GM12864 (cell line): ENCODE measurements at regions not wholly inside any gene's neighbourhood (a gene's known extent, or its start where the extent isn't known, plus 50 kb on each side); places are given as distances from the start of the nearest gene placed in this dataset.
A peak's percentile ranks its signal among the peaks of the same experiment; 100 is the strongest.

ENCODE experiments used
- DNase-seq: peaks from one replicate; pipeline ENCODE4 v3.0.0-alpha.2; 2011; ENCODE audit warnings: low read depth
- H3K4me3 ChIP-seq: 2 replicates; pipeline ENCODE4 v1.5.1; 2011; ENCODE audit warnings: mild to moderate bottlenecking, low read depth, low read length, control low read depth
- TF ChIP-seq, protein P1 (sequence below): IDR thresholded peaks from 2 replicates; pipeline ENCODE4 v1.5.1; 2011; ENCODE audit warnings: low read depth, mild to moderate bottlenecking, moderate library complexity, low read length, control low read depth, inconsistent platforms; ENCODE audit errors: missing control alignments

- TF ChIP-seq, protein P1, sequence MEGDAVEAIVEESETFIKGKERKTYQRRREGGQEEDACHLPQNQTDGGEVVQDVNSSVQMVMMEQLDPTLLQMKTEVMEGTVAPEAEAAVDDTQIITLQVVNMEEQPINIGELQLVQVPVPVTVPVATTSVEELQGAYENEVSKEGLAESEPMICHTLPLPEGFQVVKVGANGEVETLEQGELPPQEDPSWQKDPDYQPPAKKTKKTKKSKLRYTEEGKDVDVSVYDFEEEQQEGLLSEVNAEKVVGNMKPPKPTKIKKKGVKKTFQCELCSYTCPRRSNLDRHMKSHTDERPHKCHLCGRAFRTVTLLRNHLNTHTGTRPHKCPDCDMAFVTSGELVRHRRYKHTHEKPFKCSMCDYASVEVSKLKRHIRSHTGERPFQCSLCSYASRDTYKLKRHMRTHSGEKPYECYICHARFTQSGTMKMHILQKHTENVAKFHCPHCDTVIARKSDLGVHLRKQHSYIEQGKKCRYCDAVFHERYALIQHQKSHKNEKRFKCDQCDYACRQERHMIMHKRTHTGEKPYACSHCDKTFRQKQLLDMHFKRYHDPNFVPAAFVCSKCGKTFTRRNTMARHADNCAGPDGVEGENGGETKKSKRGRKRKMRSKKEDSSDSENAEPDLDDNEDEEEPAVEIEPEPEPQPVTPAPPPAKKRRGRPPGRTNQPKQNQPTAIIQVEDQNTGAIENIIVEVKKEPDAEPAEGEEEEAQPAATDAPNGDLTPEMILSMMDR, result no peak
These were observed 512.6 kb upstream of the NAALADL2 start for GRCh38 chr3:174346571-174346970.

DNA sequence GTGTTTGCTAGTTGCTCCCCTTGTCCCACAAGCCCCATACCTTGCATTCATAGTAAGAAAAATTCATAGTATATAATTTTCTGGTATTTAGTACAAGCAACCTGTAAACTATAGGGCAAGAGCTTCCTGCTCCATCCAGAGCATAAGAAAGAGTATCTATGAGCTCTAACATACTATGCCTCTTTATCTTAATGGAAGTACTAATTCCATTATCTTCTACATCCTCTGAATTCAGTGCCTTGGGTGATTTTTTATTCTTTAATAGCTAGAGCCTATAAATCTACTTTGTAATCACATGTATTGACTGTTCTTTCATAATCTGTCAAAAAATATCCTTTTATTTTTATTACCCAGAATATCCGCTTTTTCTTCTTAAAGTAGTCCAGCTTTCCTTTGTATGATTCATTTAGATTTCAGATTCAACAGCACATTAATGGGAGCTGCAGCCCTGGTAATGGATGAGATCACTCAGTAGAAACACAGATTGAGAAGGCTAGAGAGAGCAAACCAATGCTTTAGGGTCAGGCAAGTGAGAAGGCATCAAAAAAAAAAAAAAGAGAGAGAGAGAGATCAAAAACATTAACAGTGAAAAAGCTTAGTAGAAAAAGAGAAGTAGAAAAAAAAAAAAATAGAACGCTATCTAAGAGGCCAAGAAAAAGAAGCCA is 511.5 kb upstream of the NAALADL2 start:
- TF ChIP-seq, protein P1, result no peak
- no peak for DNase-seq
- H3K4me3 ChIP-seq, result no peak overlapping the region

More at GRCh38 chr3:174346571-174346970, 512.6 kb upstream of the NAALADL2 start:
- no peak overlapping the region for H3K4me3 ChIP-seq
- no peak for DNase-seq

DNA sequence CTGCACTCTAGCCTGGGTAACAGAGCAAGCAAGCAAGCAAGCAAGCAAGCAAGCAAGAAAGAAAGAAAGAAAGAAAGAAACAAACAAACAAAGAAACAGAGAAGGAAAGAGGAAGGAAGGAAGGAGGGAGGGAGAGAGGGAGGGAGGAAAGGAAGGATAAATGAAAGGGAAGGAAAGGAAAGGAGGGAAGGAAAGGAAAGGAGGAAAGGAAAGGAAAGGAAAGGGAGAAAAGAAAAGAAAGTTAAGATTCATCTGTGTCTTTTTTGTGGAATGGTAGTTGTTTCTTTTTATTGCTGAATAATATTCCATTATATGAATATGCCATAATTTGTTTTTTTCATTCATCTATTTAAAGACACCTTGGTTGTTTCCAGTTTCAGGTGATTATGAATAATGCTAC is 506.9 kb upstream of the NAALADL2 start:
- H3K4me3 ChIP-seq, result no peak overlapping the region
- DNase-seq, result no peak
- TF ChIP-seq, protein P1, result no peak

DNA sequence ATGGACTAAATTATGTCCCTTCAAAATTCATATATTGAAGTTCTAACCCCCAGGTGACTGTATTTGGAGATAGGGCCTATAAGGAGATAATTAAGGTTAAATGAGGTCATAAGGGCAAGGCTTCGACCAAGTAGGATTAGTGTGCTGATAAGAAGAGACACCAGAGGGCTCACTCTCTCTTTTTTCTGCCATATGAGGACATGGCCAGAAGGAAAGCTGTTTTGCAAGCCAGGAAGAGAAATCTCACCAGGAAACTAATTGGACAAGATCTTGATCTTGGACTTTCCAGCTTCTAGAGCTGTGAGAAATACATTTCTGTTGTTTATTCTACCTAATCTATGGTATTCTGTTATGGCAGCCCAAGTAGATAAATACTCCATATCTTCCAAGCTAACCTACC is 503.6 kb upstream of the NAALADL2 start:
- no peak overlapping the region for H3K4me3 ChIP-seq
- DNase-seq, result no peak
- TF ChIP-seq, protein P1, result peak; percentile 24

GRCh38 chr3:174356596-174356995 is 502.5 kb upstream of the NAALADL2 start:
- no peak for DNase-seq
- no peak overlapping the region for H3K4me3 ChIP-seq
- TF ChIP-seq, protein P1, result no peak

DNA sequence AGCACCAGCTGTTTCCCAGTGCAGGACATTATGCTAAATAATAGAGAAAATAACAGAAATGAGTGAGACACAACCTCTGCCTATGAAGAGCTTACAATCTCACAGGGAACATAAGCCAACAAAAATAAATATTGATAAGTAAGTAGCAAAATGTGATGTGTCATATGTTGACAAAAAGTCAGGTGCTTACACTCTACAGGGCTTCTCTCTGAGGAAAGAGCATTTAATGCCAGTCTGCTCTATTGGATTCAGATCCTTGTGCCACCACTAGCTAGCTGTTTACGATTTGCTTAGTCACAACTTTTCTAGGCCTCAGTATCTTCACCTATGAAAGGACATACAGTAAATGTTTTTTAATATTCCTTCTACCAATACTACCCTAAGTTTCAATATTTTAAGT is 500.9 kb upstream of the NAALADL2 start:
- no peak for DNase-seq
- TF ChIP-seq, protein P1, result no peak
- H3K4me3 ChIP-seq, result no peak overlapping the region

DNA sequence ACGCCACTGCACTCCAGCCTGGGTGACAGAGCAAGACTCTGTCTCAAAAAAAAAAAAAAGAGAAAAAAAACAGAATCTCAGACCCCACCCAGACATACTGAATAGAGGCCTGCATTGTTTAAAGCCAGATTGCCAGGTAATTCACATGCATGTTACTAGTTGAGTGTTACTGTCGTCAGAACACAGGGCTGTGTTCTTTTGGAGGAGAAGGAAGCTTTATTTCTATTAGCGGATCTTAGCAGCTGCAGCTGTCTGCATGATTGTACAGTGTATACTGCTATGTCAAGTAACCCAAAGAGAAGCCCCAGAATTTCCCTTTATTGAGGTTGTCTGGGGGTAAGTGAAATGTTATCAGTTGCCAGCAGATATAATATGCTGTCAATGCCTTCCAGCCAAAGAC is 496.6 kb upstream of the NAALADL2 start:
- no peak overlapping the region for H3K4me3 ChIP-seq
- no peak for DNase-seq
- TF ChIP-seq, protein P1, result no peak
